ENCODE measurements at regions not wholly inside any gene's neighbourhood (a gene's known extent, or its start where the extent isn't known, plus 50 kb on each side); places are given as distances from the start of the nearest gene placed in this dataset.

- Histone ChIP-seq H3K4me2 (ENCODE audit: insufficient read depth, low read length) (no peak overlapping the region), H3K4me3 (replicated peaks in 1 of 3; ENCODE audit: insufficient read depth in 1 of 3, low read depth in 1 of 3, low read length in 3 of 3) (no peak overlapping the region), H3K79me2 (ENCODE audit: control insufficient read depth, insufficient read depth, low read length) (no peaks in the 10 kb centered on the region), H3K9ac (replicated peaks; ENCODE audit: extremely low read depth, insufficient read depth, low read length) (no peak overlapping the region), H3K9me1 (replicated peaks; ENCODE audit: control insufficient read depth, extremely low read depth, insufficient read depth, low read length) (no peaks in the 10 kb centered on the region), H3K36me3 (ENCODE audit: control insufficient read depth in 2 of 2, extremely low read depth in 1 of 2, insufficient read depth in 2 of 2, low read length in 2 of 2) (no peaks in the 10 kb centered on the region), H2AFZ (ENCODE audit: low read depth, low read length) (no peak overlapping the region), H3K9me3 (replicated peaks; ENCODE audit: control insufficient read depth, insufficient read depth, low read length) (no peaks in the 10 kb centered on the region), H3K27ac (ENCODE audit: insufficient read depth, low read depth, low read length) (no peak overlapping the region), H3K4me1 (ENCODE audit: control insufficient read depth, extremely low read depth, insufficient read depth, low read length) (no peaks in the 10 kb centered on the region), H3K27me3 (ENCODE audit: control insufficient read depth in 2 of 2, insufficient read depth in 2 of 2, low read length in 2 of 2) (peaks cover 0 to 2% of the 10 kb centered on the region in 2 experiments), H4K20me1 (replicated peaks; ENCODE audit: control insufficient read depth, extremely low read depth, insufficient read depth, low read length) (no peaks in the 10 kb centered on the region)
- no peak for DNase-seq (ENCODE audit: low read depth, low spot score)
- FAIRE-seq = no peak
- BruUV-seq (replicated peaks) = no TSS peak
- intact Hi-C loops (cut with micrococcal nuclease) (no loop called here), dilution Hi-C loops (cut with MboI; ENCODE audit: extremely low pct_ligation_motif_present, low sequenced_read_pairs) (no loop called here)
- ChIA-PET CTCF (no interaction called here), POLR2A (no interaction called here)
- TF ChIP-seq GATA2 (IDR thresholded peaks at IDR 0.05; ENCODE audit: insufficient read depth, insufficient read length, low read depth, low read length) (no peak), JUN (IDR thresholded peaks at IDR 0.05; ENCODE audit: borderline replicate concordance, insufficient read depth, insufficient read length, low read depth) (no peak), POLR2A (IDR thresholded peaks at IDR 0.05; ENCODE audit: low read depth, low read length) (no peak), MYC (IDR thresholded peaks at IDR 0.05; ENCODE audit: low read depth, low read length) (no peak), MAX (IDR thresholded peaks at IDR 0.05; ENCODE audit: insufficient read depth, insufficient read length) (no peak), EZH2 (IDR thresholded peaks at IDR 0.05; ENCODE audit: borderline replicate concordance, low read depth, low read length, severe bottlenecking) (no peak), POLR2AphosphoS5 (IDR thresholded peaks at IDR 0.05; ENCODE audit: insufficient read depth, low read depth, low read length) (no peak), FOS (IDR thresholded peaks at IDR 0.05; ENCODE audit: borderline replicate concordance, insufficient read depth, low read length) (no peak)
- TF ChIP-seq, protein P1, sequence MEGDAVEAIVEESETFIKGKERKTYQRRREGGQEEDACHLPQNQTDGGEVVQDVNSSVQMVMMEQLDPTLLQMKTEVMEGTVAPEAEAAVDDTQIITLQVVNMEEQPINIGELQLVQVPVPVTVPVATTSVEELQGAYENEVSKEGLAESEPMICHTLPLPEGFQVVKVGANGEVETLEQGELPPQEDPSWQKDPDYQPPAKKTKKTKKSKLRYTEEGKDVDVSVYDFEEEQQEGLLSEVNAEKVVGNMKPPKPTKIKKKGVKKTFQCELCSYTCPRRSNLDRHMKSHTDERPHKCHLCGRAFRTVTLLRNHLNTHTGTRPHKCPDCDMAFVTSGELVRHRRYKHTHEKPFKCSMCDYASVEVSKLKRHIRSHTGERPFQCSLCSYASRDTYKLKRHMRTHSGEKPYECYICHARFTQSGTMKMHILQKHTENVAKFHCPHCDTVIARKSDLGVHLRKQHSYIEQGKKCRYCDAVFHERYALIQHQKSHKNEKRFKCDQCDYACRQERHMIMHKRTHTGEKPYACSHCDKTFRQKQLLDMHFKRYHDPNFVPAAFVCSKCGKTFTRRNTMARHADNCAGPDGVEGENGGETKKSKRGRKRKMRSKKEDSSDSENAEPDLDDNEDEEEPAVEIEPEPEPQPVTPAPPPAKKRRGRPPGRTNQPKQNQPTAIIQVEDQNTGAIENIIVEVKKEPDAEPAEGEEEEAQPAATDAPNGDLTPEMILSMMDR (IDR thresholded peaks at IDR 0.05; ENCODE audit: extremely low read depth in 1 of 2, insufficient read depth in 1 of 2, low read depth in 1 of 2, low read length in 2 of 2) = no peak
These were observed 399.9 kb downstream of the SH3GL2 start for GRCh38 chr9:17978773-17979172.
